Esophagus muscularis mucosa (tissue), 4 donors: ENCODE measurements at regions not wholly inside any gene's neighbourhood (a gene's known extent, or its start where the extent isn't known, plus 50 kb on each side); places are given as distances from the start of the nearest gene placed in this dataset.
A peak's percentile ranks its signal among the peaks of the same experiment; 100 is the strongest.

Experiments
- DNase-seq: peaks from one replicate; pipeline ENCODE4 v3.0.0-alpha.2; 2017; ENCODE audit errors: extremely low spot score
- H3K27ac ChIP-seq, 4 donors: fragments of 200-600 bp; sonication (generic); replicated peaks in 1 of 4; 1 replicate in 3 of 4; 2 replicates in 1 of 4; pipeline ENCODE4 v1.5.1; 2016 to 2019; ENCODE audit warnings: mild to moderate bottlenecking in 1 of 4
- H3K27me3 ChIP-seq, 4 donors: fragments of 200-600 bp; sonication (generic); one replicate each; pipeline versions ENCODE4 v1.5.1 to v1.6.0; 2016 to 2019
- H3K36me3 ChIP-seq, 4 donors: fragments of 200-600 bp; sonication (generic); one replicate each; pipeline ENCODE4 v1.5.1; 2016 to 2019
- H3K4me1 ChIP-seq, 4 donors: fragments of 200-600 bp; sonication (generic); one replicate each; pipeline ENCODE4 v1.5.1; 2016 to 2019
- H3K4me3 ChIP-seq, 4 donors: fragments of 200-600 bp; sonication (generic); 1 replicate in 2 of 4; 2 replicates in 2 of 4; pipeline ENCODE4 v1.5.1; 2016 to 2019; ENCODE audit warnings: mild to moderate bottlenecking in 4 of 4, moderate library complexity in 1 of 4
- H3K9me3 ChIP-seq, 4 donors: fragments of 200-600 bp; sonication (generic); 1 replicate in 3 of 4; 2 replicates in 1 of 4; pipeline ENCODE4 v1.5.1; 2016 to 2019
- CTCF ChIP-seq, 3 experiments: fragments of 200-600 bp in 2 of 3; fragments of 450-650 bp in 1 of 3; sonication (generic) in 2 of 3; IDR thresholded peaks; one replicate each; pipeline ENCODE4 v1.5.1; 2017 to 2019; ENCODE audit warnings: antibody characterized with exemption in 3 of 3, mild to moderate bottlenecking in 2 of 3, moderate library complexity in 1 of 3
- EP300 ChIP-seq: sonication (generic); formaldehyde crosslinking; IDR thresholded peaks from one replicate; pipeline ENCODE4 v1.6.1; 2017; ENCODE audit warnings: antibody characterized with exemption
- POLR2A ChIP-seq: fragments of 450-650 bp; IDR thresholded peaks from one replicate; pipeline ENCODE4 v1.6.1; 2017; ENCODE audit warnings: antibody characterized with exemption, moderate library complexity, mild to moderate bottlenecking, low read depth
- POLR2AphosphoS5 ChIP-seq, 2 donors: sonication (generic); formaldehyde crosslinking; IDR thresholded peaks; one replicate each; pipeline ENCODE4 v1.6.1; 2017; ENCODE audit warnings: antibody characterized with exemption in 2 of 2
- WGBS: methylation state at CpG from one replicate; pipeline ENCODE4 v1.1.5; 2018; 5-methylcytosine and 5-hydroxymethylcytosine counted together
- intact Hi-C: fragments of 100-400 bp; cut with DNase I; formaldehyde crosslinking; loops from one replicate; pipeline ENCODE4 v1.15.1; 2023

- 91% methylated on average over 1 of the region's 1 CpG for WGBS
- DNase-seq, result no peak
Measured at GRCh38 chr2:16473575-16473974, 192.1 kb downstream of the CYRIA start.

GRCh38 chr2:16470936-16471490 is 194.6 kb downstream of the CYRIA start:
- no peaks in the 10 kb centered on the region for H3K27me3 ChIP-seq
- TF ChIP-seq POLR2AphosphoS5 (IDR thresholded peaks at IDR 0.05) (no peak), CTCF (IDR thresholded peaks at IDR 0.05) (no peak), POLR2A (no peak), EP300 (no peak)
- intact Hi-C loops, result no loop called here
- no peaks in the 10 kb centered on the region for H3K36me3 ChIP-seq
- peak; percentile 42 for DNase-seq
- H3K9me3 ChIP-seq, result no peaks in the 10 kb centered on the region
- H3K4me1 ChIP-seq, result no peaks in the 10 kb centered on the region
- H3K27ac ChIP-seq, result no peak overlapping the region
- WGBS, result 64% methylated on average over 2 of the region's 2 CpGs
- no peak overlapping the region for H3K4me3 ChIP-seq

More at GRCh38 chr2:16473575-16473974, 192.1 kb downstream of the CYRIA start:
- intact Hi-C loops, result no loop called here
- Histone ChIP-seq H3K4me1 (no peaks in the 10 kb centered on the region), H3K27ac (no peak overlapping the region), H3K36me3 (no peaks in the 10 kb centered on the region), H3K9me3 (no peaks in the 10 kb centered on the region), H3K27me3 (no peaks in the 10 kb centered on the region), H3K4me3 (no peak overlapping the region)
- TF ChIP-seq POLR2A (no peak), POLR2AphosphoS5 (IDR thresholded peaks at IDR 0.05) (no peak)

GRCh38 chr2:16466821-16467151 is 198.8 kb downstream of the CYRIA start:
- H3K36me3 ChIP-seq, result no peaks in the 10 kb centered on the region
- 61% methylated on average over 2 of the region's 2 CpGs for WGBS
- H3K4me1 ChIP-seq, result no peaks in the 10 kb centered on the region
- H3K27ac ChIP-seq, result no peak overlapping the region
- DNase-seq, result peak; percentile 83
- H3K9me3 ChIP-seq, result no peaks in the 10 kb centered on the region
- no peak overlapping the region for H3K4me3 ChIP-seq
- intact Hi-C loops, result no loop called here
- H3K27me3 ChIP-seq, result peaks cover 0 to 6% (median 0%) of the 10 kb centered on the region in 4 donors
- TF ChIP-seq POLR2A (no peak), POLR2AphosphoS5 (IDR thresholded peaks at IDR 0.05) (no peak), EP300 (no peak), CTCF (IDR thresholded peaks at IDR 0.05) (no peak)

GRCh38 chr2:16466133-16466820 is 199.4 kb downstream of the CYRIA start:
- Histone ChIP-seq H3K4me1 (no peaks in the 10 kb centered on the region), H3K9me3 (no peaks in the 10 kb centered on the region), H3K36me3 (no peaks in the 10 kb centered on the region), H3K4me3 (no peak overlapping the region), H3K27me3 (peaks cover 0 to 6% (median 0%) of the 10 kb centered on the region in 4 donors), H3K27ac (no peak overlapping the region)
- intact Hi-C loops, result no loop called here
- no peak for TF ChIP-seq POLR2AphosphoS5 (IDR thresholded peaks at IDR 0.05)
- TF ChIP-seq EP300, result no peak
- TF ChIP-seq CTCF (IDR thresholded peaks at IDR 0.05), result no peak
- no peak for TF ChIP-seq POLR2A
- peak; percentile 77 for DNase-seq
- WGBS, result 63% methylated on average over 8 of the region's 8 CpGs

- Histone ChIP-seq H3K9me3 (no peaks in the 10 kb centered on the region), H3K27ac (no peak overlapping the region), H3K4me1 (no peaks in the 10 kb centered on the region), H3K4me3 (no peak overlapping the region), H3K36me3 (no peaks in the 10 kb centered on the region), H3K27me3 (peaks cover 0 to 6% (median 0%) of the 10 kb centered on the region in 4 donors)
- no peak for TF ChIP-seq CTCF (IDR thresholded peaks at IDR 0.05)
- WGBS, result 95% methylated on average over 3 of the region's 3 CpGs
- intact Hi-C loops, result no loop called here
- peak; percentile 75 for DNase-seq
Measured at GRCh38 chr2:16464641-16465040, 201.0 kb downstream of the CYRIA start.
